ENCODE measurements at regions not wholly inside any gene's neighbourhood (a gene's known extent, or its start where the extent isn't known, plus 50 kb on each side); places are given as distances from the start of the nearest gene placed in this dataset.

DNA sequence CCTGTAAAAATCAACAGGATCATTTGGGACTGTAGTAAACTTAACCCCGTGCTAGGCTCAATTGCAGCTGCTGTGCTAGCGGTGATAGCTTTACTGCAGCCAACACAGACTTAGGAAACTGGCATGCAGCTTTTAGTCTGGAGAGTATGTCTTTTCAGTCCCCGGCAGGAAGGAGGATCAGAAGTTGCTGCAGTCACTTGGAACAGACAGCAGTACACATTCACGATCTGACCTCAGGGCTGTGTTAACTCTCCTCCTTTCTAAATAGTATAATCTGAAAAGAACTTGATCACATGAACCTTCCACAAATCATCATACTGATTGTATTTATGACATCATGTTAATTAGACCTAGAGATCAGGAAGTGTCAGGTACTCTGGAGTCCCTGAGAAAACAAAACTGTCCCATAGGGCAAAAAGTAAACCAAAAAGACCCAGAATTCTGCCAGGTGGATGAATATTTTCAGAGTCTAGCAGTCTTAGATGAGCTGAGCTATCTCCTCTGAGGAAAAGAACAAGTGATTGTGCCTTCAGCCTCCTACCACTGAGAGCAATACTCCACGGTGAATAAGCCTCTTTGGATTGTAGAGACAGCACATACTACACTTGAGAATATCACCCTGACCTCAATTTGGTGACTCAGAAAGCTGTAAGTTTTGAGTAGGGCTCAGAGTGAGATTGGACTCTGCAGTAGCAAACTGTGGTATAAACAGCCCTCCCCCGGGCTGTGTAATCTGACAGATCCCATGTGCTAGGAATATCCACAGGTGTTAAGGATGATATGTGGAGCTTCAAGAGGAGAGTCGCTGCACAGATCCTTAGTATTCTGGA is 181.0 kb upstream of the GPR12 start:
- TF ChIP-seq POLR2AphosphoS5 (IDR thresholded peaks at IDR 0.05) = no peak
- TF ChIP-seq, protein P1, sequence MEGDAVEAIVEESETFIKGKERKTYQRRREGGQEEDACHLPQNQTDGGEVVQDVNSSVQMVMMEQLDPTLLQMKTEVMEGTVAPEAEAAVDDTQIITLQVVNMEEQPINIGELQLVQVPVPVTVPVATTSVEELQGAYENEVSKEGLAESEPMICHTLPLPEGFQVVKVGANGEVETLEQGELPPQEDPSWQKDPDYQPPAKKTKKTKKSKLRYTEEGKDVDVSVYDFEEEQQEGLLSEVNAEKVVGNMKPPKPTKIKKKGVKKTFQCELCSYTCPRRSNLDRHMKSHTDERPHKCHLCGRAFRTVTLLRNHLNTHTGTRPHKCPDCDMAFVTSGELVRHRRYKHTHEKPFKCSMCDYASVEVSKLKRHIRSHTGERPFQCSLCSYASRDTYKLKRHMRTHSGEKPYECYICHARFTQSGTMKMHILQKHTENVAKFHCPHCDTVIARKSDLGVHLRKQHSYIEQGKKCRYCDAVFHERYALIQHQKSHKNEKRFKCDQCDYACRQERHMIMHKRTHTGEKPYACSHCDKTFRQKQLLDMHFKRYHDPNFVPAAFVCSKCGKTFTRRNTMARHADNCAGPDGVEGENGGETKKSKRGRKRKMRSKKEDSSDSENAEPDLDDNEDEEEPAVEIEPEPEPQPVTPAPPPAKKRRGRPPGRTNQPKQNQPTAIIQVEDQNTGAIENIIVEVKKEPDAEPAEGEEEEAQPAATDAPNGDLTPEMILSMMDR (IDR thresholded peaks at IDR 0.05) = no peak
